ACHN (cell line): ENCODE measurements at regions not wholly inside any gene's neighbourhood (a gene's known extent, or its start where the extent isn't known, plus 50 kb on each side); places are given as distances from the start of the nearest gene placed in this dataset.
"Not testable (repeated sequence)": the region's sequence is repeated elsewhere in the genome, so short reads cannot be mapped to it uniquely, and the experiment has no call there.

Experiments
- DNase-seq: peaks from one replicate; pipeline ENCODE4 v3.0.0-alpha.2; 2015
- in situ Hi-C: cut with HindIII; loops from 2 replicates; pipeline ENCODE4 v1.10.0; 2017; ENCODE audit warnings: low sequenced_read_pairs, low pct_ligation_motif_present, low pct_unique_long_range_greater_than_20kb

DNA sequence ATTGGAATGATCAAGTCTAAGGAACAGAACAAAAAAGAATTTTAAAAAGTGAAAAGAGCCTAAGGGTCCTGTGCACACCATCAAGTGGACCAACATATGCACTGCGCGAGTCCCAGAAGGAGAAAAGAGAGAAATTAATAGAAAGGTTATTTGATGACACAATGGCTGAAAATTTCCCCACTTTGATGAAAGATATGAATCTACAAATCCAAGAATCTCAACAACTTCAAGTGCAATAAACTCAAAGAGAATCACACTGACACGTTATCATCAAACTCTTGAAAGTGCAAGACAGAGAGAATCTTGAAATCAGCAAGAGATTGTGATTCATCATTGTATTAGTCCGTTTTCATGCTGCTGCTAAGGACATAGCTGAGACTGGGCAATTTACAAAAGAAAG is 230.8 kb downstream of the ADAMTS15 start:
- in situ Hi-C loops: no loop called here
- no peak for DNase-seq

DNA sequence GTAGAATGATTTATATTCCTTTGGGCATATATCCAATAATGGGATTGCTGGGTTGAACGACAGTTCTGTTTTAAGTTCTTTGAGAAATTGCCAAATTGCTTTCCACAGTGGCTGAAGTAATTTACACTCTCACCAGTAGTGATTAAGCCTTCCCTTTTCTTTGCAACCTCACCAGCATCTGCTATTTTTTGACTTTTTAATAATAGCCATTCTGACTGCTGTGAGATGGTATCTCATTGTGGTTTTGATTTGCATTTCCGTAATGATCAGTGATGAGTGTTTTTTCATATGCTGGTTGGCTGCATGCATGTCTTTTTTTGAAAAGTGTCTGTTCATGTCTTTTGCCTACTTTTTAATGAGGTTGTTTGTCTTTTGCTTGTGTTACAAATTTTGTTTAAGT is 233.8 kb downstream of the SNX19 start:
- in situ Hi-C loops, DNase-seq: not testable (repeated sequence)

DNA sequence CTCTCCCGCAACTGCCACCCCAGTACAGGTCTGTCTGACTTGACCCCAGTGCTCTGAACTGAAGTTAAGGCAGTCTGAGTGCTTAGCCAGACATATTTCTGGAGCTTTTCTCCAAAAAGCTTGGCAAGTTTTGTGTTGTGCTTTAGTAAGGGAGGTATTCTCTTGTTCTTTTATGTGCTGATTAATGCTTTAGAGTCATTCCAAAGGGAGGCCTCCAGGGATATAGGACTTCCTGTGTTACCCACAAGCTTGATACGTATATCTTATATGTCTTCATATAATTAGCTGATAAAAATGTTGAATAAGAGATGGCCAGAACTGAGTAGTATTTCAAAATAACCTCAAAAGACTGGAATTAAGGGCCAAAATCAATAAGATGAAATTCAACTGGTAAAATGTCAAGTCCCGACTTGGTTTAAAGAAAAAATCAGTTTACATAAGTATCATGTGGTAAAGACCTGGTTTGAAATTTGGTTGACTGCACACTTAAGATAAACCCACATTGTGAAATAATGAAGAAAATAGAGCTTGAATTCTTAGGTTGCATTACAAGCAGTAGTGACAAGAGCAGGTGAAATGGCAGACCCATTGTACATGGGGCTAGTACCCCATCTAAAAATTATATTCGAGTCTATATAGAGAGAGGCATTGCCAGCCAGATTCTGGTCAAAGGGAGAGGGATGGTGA is 226.9 kb downstream of the SNX19 start:
- DNase-seq: no peak
- in situ Hi-C loops: no loop called here

DNA sequence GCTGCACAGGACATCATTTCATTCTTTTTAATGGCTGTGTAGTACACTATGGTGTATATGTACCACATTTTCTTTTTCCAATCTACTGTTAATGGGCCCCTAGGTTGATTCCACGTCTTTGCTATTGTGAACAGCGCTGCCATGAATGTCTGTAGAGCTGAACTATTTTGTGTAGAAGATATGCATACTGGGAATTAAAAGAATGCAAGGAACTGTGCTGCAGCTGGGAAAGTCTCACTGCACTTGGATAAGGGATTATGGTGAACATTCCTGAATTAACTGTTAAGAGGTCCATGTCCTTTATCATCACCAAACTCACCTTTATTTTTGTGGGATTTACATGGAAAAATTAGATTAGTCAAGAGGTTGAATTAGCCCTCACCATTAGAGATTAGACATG is 224.7 kb downstream of the SNX19 start:
- DNase-seq: no peak
- in situ Hi-C loops: no loop called here

DNA sequence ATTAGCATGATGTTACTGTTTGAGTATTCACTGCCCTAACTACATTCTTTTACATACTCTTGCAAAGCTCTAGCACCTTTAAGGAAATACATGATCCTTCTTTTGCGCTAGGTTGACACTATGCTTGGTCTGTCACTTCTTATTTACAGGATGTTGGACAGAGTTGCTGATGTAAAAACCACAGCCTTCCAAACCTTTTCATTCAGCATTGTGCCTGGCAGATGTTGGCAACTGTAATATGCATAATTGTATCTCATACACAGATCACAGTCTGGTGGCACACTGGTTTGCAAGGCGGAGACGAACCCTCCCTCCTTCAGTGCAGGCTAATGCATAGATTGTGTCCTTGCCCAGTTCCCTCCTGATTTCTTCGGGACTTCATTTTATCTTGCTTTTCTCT is 224.1 kb downstream of the SNX19 start:
- in situ Hi-C loops: no loop called here

DNA sequence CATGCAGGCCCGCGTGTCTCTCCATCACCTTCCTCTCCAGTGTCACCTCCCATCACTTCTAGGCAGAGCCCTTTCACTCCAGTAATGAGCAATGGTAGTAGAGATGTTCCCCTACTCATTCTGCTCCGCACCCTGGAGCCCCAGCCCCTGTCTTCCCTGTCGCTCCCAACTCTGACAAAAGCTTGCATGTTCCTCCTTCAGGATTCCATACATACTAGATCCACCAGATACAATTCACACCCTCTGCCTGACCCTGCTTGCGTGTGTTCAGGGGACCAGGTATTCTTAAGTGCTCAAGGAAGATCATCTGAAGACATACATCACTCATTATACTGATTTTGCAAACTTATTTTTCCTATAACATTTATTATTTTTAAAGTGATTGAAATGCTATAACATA is 222.7 kb downstream of the SNX19 start:
- in situ Hi-C loops: no loop called here
- no peak for DNase-seq

More for the DNA sequence above, 224.1 kb downstream of the SNX19 start:
- DNase-seq: no peak

DNA sequence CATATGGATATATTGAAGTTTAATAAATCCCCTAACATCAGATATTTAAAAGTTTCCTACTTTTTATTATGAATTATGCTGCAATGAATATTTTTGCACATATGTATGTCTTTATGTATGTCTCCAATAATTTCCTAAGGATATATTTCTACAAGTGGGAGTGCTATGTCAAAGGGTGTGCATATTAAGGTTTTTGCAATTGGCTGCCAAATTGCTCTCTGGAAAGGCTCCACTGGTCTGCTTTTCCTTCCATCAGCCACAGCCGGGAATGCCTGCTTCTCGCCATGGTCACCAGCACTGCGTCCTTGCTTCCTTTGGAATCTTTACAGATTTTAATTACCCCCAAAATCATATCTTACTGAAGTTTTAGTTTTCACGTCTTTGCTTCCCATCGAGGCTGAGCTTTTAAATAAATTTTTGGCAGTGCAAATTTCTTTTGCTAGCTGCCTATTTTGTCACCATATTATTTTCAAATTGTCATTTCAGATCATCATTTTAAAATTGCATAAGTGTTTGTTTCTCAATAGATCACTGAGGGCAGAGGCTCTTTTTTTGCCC is 221.7 kb downstream of the SNX19 start:
- no peak for DNase-seq
- in situ Hi-C loops: no loop called here

DNA sequence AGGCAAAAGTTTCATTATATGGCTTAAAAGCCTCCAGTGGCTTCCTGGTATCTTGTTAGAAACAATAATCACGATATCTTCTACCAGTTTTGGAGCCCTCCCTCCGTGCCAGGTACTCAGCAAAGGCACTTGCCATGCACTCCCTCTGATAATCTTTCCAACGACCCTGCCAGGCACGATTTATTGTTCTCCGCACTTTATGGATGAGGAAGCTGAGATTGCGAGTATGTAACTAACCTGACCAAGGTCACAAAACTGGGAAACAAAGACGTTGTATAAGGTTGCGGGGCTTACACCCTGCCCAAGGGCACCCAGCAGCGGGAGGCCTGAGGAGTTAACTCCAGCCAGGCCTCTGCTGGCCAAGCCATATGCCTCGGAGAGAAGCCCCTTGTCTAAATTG is 218.1 kb downstream of the SNX19 start:
- in situ Hi-C loops: no loop called here
- DNase-seq: no peak

DNA sequence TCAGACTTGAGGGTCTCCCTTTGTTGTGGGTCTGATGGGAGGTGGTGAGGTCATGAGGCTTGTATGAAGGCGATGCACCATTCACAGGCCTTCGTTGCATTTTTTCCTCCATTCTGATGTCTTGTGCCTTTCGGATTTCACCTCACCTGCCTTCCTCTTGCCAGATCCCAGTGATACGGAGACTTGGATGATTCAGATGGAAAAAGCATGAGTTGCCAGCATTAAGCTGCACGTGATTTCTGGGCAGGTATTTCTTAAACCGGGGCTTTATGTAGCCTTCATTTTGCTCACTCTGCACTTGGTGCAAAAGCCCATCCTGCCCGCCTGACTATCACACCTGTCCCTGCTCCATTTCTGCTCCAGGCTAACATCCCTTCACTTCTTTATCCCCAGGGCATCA is 216.7 kb downstream of the SNX19 start:
- in situ Hi-C loops: no loop called here
- DNase-seq: no peak

DNA sequence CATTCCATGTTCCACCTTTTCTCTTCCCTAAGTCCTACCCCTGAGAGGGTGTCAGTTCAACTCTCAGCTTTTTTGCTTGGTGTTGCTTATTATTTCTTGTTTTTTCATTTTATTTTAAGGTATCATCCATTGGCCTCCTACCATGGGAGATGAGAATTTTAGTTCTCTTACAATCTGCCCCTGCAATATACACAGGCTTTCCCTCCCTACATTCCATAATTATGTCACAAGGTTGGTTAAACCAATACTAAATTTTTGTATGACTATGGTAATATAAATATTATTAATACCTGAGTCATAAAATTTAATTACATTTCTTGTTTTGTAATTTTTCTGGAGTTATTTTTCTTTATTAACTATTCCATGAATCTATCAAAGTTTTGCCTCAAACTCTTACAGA is 216.2 kb downstream of the SNX19 start:
- no peak for DNase-seq
- in situ Hi-C loops: no loop called here

DNA sequence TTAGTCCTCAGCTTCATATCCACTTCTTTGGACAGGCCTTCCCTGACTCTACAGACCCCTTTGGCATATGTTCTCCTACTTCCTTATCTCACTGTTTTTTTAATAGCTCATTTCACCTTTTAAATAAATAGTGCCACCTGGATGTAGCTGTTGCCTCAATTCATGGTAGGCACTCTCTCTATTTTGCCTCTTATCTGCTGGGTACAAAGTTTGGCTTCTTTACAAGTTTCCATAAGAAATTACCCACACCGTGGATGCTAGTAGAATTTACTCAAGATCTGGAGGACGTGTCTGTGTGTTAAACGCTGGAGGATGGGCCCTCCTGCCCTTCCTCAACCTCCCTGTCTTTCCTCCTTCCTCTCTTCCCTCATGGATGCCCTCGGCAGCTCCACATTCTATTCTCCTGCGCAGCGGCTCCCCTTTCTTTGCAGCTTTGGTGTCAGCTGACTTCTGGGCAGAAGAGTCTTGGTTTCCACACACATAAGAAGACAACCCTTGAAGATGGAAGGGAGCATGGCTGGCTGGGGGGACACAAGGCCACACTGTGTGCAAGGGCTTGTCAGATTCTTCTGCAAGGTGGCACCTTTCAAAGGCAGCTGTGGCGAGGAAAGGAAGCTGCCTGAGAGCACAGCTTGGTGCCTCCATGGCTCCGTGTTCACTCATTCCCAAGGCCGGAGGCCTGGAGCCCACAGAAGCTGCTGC is 212.6 kb downstream of the SNX19 start:
- DNase-seq: no peak
- in situ Hi-C loops: no loop called here

DNA sequence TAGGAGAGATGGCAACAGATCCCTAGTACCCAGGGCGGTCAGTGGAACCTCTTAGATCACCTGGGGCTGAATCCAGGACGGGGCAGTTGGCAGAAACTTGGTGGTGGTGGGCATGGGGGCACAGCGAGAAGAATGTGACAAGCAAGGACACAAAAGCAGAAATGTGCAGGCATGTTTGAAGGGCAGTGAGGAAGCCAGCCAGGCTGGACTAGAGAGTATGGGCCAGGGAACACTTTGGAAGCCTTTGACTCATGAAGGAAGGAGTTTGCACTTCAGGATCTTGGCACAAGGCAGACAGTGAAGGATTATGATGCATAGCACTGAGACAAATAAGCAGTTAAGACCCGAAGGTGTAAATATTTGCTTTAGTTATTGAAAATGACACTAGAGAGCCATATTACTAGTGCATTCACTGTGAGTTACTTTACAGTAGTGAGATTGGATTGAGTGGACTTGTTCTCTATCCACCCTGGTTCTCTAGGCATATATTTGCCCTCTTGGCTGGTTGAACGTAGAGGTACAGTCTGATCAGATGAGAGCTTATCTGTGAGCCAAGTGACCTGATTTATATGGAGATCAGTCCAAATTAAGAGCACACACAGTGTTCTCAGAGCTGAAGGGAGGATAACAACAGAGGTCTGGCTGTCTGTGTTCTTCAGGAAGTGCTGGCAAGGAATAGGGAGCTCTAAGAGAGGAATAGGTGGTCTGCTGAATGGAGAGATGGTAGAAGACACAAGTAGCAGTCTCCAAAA is 210.4 kb downstream of the SNX19 start:
- DNase-seq: no peak
- in situ Hi-C loops: no loop called here

DNA sequence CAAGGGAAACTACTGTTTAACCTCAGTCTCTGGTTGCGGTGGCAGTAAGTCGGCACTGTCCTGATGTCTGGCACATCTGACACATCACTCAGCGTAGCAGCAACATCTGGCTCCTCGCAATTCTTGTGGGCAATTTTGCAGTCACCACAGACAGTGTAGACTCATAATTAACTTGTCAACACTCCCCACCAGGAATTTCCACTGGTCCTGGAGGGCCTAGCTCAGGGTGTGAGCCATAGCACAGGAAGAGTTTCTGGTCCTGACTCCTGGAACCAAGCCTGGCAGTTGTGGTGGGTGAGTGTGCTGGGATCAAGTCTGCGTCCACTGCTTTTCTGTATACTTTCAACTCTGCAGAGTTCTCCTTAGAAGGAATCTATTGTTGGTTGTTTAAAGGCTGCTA is 209.7 kb downstream of the SNX19 start:
- no peak for DNase-seq
- in situ Hi-C loops: no loop called here

DNA sequence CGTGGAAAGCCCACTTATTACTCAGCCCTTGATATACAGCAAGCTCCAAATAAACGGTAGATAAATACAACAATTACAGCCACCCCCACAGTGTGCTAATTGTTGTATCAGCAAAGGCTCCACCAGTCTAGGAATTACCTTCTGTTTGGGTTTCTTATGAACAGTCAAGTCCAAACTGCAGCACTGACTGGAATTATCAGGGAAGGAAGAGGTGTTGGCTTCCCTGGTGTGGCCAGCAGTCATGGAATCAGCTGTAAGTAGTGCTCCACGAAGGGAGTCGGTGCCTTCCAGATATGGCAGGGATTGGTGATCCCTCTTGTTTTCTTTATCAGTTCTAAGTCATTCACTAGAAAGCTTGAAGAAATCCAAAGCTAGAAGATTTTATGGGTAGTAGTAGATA is 209.1 kb downstream of the SNX19 start:
- in situ Hi-C loops: no loop called here
- no peak for DNase-seq

DNA sequence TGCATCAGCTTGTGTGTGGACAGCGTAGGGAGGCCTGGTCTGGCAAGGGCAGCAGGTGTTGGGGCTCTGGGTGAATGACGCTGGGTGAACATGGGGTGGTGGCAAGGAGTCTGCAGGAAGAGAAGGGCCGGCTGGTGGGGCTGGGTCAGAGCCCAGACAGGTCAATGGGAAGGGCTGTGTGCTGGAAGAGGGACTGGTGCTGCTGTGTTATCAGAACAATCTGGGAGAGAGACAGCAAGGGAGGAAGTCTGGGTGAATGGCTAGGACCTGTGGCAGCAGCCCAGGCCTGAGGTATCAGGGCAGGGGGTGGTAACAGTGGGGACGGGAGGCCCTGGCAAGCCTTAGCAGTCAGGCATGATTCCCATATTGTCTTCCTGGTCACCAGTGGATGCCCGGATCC is 206.7 kb downstream of the SNX19 start:
- in situ Hi-C loops: no loop called here

DNA sequence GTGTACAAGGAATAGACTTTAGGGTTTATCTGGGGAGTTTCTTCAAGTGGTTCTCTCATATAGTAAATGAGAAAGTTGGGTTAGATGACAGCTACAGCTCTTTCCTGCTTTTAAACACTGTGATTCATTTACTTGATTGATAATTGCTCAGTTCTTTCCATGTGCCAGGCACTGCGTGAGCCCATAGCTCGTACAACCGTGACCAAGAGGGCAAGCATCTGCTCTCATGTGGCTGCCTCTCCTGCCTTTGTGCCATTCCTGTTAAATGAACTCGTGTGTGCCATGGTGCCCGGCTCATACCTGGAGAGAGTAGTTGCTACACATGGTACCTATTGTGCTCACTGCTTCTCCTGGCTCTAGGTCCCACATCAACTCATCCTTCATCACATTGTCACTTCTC is 206.3 kb downstream of the SNX19 start:
- no peak for DNase-seq
- in situ Hi-C loops: no loop called here

More for the DNA sequence above, 206.7 kb downstream of the SNX19 start:
- no peak for DNase-seq

DNA sequence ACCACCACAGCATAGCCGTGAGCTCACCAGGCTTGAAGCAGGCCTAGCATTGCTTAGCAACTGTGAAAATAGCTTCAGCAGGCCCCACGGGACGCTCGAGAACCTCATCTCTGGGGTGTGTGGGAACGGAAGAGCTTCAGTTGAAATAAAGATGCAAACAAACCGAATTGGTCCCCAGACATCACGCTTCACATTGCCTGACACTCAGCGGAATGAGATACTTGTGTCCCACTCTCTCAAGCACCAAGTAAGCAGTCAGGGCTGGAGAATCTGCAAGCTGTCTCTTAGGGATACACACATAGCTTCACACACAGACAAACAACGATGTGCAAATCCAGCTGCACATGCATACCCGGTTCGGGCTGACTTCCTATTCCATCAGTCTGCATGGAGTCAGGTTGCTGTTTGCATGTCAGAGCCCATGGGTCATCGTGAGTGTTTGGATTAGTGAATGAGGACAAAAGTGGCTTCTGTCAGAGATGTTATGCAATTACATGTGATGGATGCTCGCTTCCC is 205.7 kb downstream of the SNX19 start:
- DNase-seq: no peak
- in situ Hi-C loops: no loop called here

DNA sequence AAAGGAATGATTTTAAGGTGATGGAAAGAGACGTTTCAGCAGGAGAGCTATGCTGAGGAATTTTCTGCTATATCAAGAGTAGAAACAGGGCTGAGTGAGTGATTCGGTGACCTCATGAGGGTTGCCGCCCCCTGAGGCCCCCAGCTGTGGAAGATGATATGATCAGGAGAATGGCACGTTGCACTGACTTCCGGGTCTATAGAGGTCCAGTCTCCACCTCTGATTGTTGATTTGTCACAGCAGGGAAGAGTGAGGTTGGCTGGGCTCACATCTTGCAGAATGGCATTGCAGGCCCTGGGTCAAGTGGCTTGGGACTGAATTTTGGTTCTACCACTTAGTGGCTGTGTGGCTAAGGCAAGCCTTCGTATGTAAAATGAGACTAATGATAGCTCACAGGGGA is 205.1 kb downstream of the SNX19 start:
- no peak for DNase-seq
- in situ Hi-C loops: no loop called here

DNA sequence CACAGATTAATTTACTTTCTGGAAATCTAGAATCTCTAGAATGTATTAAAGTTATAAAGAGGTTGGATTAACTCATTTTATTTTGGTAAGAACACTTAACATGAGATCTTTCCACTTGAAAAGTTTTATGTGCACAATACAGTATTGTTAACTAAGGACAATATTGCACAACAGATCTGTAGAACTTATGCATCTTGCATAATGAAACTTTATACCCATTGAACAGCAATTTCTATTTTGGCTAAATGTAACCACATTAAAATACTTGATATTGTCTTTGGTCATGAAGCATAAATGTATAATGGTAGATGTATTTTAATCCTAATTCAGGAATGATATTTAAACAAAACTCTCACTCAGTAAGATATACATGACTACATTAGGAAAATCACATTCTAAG is 203.8 kb downstream of the SNX19 start:
- in situ Hi-C loops: no loop called here
- no peak for DNase-seq
